Coronary artery (tissue), 2 donors: ENCODE measurements at regions not wholly inside any gene's neighbourhood (a gene's known extent, or its start where the extent isn't known, plus 50 kb on each side); places are given as distances from the start of the nearest gene placed in this dataset.

Experiments
- DNase-seq: peaks from one replicate; pipeline ENCODE4 v3.0.0-alpha.2; 2017; ENCODE audit warnings: low spot score
- H3K27ac ChIP-seq, 2 donors: fragments of 200-600 bp; sonication (generic); one replicate each; pipeline ENCODE4 v1.5.1; 2016 to 2019
- H3K4me3 ChIP-seq: fragments of 200-600 bp; sonication (generic); 2 replicates; pipeline ENCODE4 v1.5.1; 2016; ENCODE audit warnings: mild to moderate bottlenecking, moderate library complexity
- TF ChIP-seq, protein P1 (sequence below): fragments of 200-600 bp; sonication (generic); IDR thresholded peaks from one replicate; pipeline ENCODE4 v1.5.1; 2019; ENCODE audit warnings: antibody characterized with exemption

DNA sequence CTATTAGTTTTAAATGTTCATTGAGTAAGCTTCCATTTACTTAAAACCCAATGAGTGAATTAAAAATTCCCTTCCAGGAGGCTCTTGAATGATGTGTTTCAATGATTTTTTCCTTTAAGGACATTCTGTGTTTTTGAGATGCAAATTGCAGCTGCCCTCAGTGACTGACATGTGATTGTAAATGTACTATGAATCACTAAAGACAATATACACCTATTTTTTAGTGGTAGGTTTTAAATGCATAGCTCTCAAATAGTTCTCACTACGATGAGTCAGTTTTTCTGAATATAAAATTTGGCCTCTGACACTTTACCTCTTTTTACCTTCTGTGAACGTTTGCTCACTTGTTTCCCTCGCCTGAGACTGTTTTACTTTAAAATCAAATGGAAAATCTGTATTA is 204.7 kb downstream of the BARHL2 start:
- Histone ChIP-seq H3K4me3 (no peak overlapping the region), H3K27ac (no peak overlapping the region)
- TF ChIP-seq, protein P1, sequence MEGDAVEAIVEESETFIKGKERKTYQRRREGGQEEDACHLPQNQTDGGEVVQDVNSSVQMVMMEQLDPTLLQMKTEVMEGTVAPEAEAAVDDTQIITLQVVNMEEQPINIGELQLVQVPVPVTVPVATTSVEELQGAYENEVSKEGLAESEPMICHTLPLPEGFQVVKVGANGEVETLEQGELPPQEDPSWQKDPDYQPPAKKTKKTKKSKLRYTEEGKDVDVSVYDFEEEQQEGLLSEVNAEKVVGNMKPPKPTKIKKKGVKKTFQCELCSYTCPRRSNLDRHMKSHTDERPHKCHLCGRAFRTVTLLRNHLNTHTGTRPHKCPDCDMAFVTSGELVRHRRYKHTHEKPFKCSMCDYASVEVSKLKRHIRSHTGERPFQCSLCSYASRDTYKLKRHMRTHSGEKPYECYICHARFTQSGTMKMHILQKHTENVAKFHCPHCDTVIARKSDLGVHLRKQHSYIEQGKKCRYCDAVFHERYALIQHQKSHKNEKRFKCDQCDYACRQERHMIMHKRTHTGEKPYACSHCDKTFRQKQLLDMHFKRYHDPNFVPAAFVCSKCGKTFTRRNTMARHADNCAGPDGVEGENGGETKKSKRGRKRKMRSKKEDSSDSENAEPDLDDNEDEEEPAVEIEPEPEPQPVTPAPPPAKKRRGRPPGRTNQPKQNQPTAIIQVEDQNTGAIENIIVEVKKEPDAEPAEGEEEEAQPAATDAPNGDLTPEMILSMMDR: no peak
- DNase-seq: no peak

DNA sequence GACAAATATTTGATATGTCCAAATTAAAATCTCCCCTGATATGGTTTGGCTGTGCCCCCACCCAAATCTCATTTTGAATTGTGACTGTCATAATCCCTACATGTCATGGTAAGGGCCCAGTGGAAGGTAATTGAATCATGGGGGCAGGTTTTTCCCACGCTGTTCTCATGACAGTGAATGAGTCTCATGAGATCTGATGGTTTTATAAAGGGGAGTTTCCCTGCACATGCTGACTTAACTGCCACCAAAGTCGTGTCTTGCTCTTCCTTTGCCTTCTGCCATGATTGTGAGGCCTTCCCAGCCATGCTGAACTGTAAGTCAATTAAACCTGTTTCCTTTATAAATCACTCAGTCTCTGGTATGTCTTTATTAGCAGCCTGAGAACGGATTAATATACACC is 207.0 kb downstream of the BARHL2 start:
- H3K4me3 ChIP-seq: no peak overlapping the region
- TF ChIP-seq, protein P1: no peak
- no peak overlapping the region for H3K27ac ChIP-seq
- DNase-seq: no peak

- Histone ChIP-seq H3K4me3 (no peak overlapping the region), H3K27ac (no peak overlapping the region)
- TF ChIP-seq, protein P1: no peak
- no peak for DNase-seq
These were observed 207.7 kb downstream of the BARHL2 start for GRCh38 chr1:90509225-90510048.

- H3K4me3 ChIP-seq: no peak overlapping the region
- DNase-seq: no peak
- TF ChIP-seq, protein P1: no peak
- no peak overlapping the region for H3K27ac ChIP-seq
These were observed 208.5 kb downstream of the BARHL2 start for GRCh38 chr1:90508376-90509167.

DNA sequence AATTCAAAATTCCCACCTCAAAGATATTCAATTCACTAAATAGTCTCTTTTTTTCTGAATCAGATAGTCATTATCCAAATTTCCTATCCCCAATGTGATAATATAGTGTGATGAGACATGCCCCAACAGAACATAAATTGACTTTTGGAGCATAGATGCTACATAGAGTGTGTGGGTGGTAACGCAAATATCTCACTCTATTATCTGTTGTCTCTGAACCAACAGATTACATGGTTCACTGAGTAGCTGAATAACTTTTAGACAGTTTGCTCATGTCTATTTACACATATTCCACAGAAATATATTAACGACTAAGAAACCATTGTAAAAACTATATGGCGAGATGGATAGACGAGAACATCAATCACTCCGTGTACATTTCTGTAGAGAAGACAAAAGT is 209.9 kb downstream of the BARHL2 start:
- DNase-seq: no peak
- TF ChIP-seq, protein P1: no peak
- Histone ChIP-seq H3K4me3 (no peak overlapping the region), H3K27ac (no peak overlapping the region)

- Histone ChIP-seq H3K27ac (no peak overlapping the region), H3K4me3 (no peak overlapping the region)
- TF ChIP-seq, protein P1: no peak
- DNase-seq: no peak
These were observed 211.3 kb downstream of the BARHL2 start for GRCh38 chr1:90505806-90506205.

DNA sequence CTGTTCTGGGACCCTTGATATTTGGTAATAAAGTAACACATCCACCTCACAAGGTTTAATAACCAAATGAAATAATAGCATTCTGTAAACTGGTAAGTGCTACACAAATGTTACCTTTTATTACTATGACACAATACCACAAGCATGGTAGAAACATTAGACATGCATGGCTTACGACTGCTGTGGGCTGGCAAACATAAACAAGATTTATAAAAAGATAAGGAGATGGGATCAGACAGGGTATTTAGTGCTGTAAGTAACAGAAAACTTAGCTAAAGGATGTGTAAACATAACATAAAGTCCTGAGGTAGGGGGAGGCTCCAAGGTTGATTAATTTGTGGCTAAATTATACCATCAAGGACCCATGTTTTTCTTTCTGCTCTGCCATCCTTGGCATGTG is 212.6 kb downstream of the BARHL2 start:
- no peak for DNase-seq
- TF ChIP-seq, protein P1: no peak
- Histone ChIP-seq H3K27ac (no peak overlapping the region), H3K4me3 (no peak overlapping the region)
